ENCODE measurements at regions not wholly inside any gene's neighbourhood (a gene's known extent, or its start where the extent isn't known, plus 50 kb on each side); places are given as distances from the start of the nearest gene placed in this dataset.
"Not testable (repeated sequence)": the region's sequence is repeated elsewhere in the genome, so short reads cannot be mapped to it uniquely, and the experiment has no call there.

- not testable (repeated sequence) for DNase-seq (ENCODE audit: low read depth in 2 of 2)
These were observed 53.6 kb upstream of the MAPK10 start for GRCh38 chr4:86413426-86413825.

GRCh38 chr4:86414686-86415085, 54.8 kb upstream of the MAPK10 start:
- DNase-seq (ENCODE audit: low read depth in 2 of 2), result no peak

- DNase-seq (ENCODE audit: low read depth in 2 of 2), result no peak
These were observed 56.2 kb upstream of the MAPK10 start for GRCh38 chr4:86416081-86416480.

GRCh38 chr4:86421461-86421860, 61.6 kb upstream of the MAPK10 start:
- DNase-seq (ENCODE audit: low read depth in 2 of 2), result no peak

- DNase-seq (ENCODE audit: low read depth in 2 of 2), result no peak
These were observed 71.8 kb upstream of the MAPK10 start for GRCh38 chr4:86431543-86432116.

GRCh38 chr4:86432559-86433134, 72.8 kb upstream of the MAPK10 start:
- DNase-seq (ENCODE audit: low read depth in 2 of 2), result no peak

- no peak for DNase-seq (ENCODE audit: low read depth in 2 of 2)
These were observed 79.4 kb upstream of the MAPK10 start for GRCh38 chr4:86439293-86439692.

GRCh38 chr4:86441175-86441936, 81.5 kb upstream of the MAPK10 start:
- DNase-seq (ENCODE audit: low read depth in 2 of 2), result no peak

GRCh38 chr4:86442881-86443280, 83.0 kb upstream of the MAPK10 start:
- no peak for DNase-seq (ENCODE audit: low read depth in 2 of 2)

GRCh38 chr4:86443495-86443894, 83.6 kb upstream of the MAPK10 start:
- no peak for DNase-seq (ENCODE audit: low read depth in 2 of 2)

- DNase-seq (ENCODE audit: low read depth in 2 of 2), result no peak
These were observed 87.1 kb upstream of the MAPK10 start for GRCh38 chr4:86446996-86447395.

- DNase-seq (ENCODE audit: low read depth in 2 of 2), result no peak
These were observed 89.0 kb upstream of the MAPK10 start for GRCh38 chr4:86448871-86449270.

GRCh38 chr4:86449746-86450588, 90.1 kb upstream of the MAPK10 start:
- DNase-seq (ENCODE audit: low read depth in 2 of 2), result no peak

GRCh38 chr4:86450861-86451260, 91.0 kb upstream of the MAPK10 start:
- no peak for DNase-seq (ENCODE audit: low read depth in 2 of 2)

- DNase-seq (ENCODE audit: low read depth in 2 of 2), result no peak
These were observed 91.9 kb upstream of the MAPK10 start for GRCh38 chr4:86451560-86452330.

- no peak for DNase-seq (ENCODE audit: low read depth in 2 of 2)
These were observed 92.6 kb upstream of the MAPK10 start for GRCh38 chr4:86452422-86452891.

- no peak for DNase-seq (ENCODE audit: low read depth in 2 of 2)
These were observed 93.2 kb upstream of the MAPK10 start for GRCh38 chr4:86452924-86453531.

- DNase-seq (ENCODE audit: low read depth in 2 of 2), result not testable (repeated sequence)
These were observed 93.8 kb upstream of the MAPK10 start for GRCh38 chr4:86453611-86454072.

- no peak for DNase-seq (ENCODE audit: low read depth in 2 of 2)
These were observed 102.0 kb upstream of the MAPK10 start for GRCh38 chr4:86461849-86462248.

GRCh38 chr4:86472377-86473019, 112.6 kb upstream of the MAPK10 start:
- no peak for DNase-seq (ENCODE audit: low read depth in 2 of 2)
